ENCODE measurements at regions not wholly inside any gene's neighbourhood (a gene's known extent, or its start where the extent isn't known, plus 50 kb on each side); places are given as distances from the start of the nearest gene placed in this dataset.

DNA sequence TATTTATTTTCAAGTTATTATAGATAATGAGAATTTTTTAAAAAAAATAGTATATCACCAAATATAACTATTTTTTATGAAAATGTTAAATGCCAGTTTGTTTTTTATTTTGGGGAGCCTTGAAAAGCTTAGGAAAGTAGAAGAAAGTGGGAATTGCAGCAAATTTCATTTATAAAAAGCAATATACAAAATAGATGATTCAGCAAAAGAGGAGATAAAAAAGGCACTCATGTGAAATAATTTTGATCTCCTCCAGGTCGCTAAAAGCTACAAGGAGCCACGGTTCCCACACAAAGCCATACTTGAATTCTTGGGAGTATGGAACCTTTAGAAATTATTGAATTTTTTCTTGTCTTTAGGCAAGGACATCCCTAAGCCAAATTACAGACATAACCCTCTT lies 625.0 kb upstream of the SGO1 start:
- Histone ChIP-seq H3K18ac (ENCODE audit: extremely low read depth, low read length) (no peak overlapping the region), H4K20me1 (replicated peaks in 1 of 2; ENCODE audit: control insufficient read depth in 1 of 2, insufficient read depth in 2 of 2, low read length in 2 of 2) (no peaks in the 10 kb centered on the region), H2BK120ac (replicated peaks; ENCODE audit: low read depth, low read length) (no peak overlapping the region), H4K91ac (replicated peaks; ENCODE audit: insufficient read length, low read length) (no peak overlapping the region), H4K5ac (ENCODE audit: insufficient read length, low read depth, low read length) (no peak overlapping the region), H3K27me3 (replicated peaks in 1 of 4; ENCODE audit: control insufficient read depth in 3 of 4, extremely low read depth in 1 of 4, insufficient read depth in 3 of 4, low read length in 3 of 4) (no peaks in the 10 kb centered on the region), H3K9ac (replicated peaks in 1 of 4; ENCODE audit: extremely low read depth in 1 of 4, low read depth in 3 of 4, low read length in 3 of 4) (no peak overlapping the region), H3K4ac (replicated peaks; ENCODE audit: insufficient read length, low read depth, low read length) (no peak overlapping the region), H4K8ac (ENCODE audit: extremely low read depth, insufficient read depth, low read length) (no peak overlapping the region), H3K23me2 (ENCODE audit: low read depth, low read length) (no peaks in the 10 kb centered on the region; the same call in 1 of the 2 replicates), H3K4me2 (ENCODE audit: insufficient read depth in 1 of 2, low read depth in 2 of 2, low read length in 2 of 2) (no peak overlapping the region), H3K56ac (replicated peaks; ENCODE audit: insufficient read length, low read depth, low read length) (no peak overlapping the region), H3K4me3 (ENCODE audit: extremely low read depth in 1 of 4, insufficient read depth in 2 of 4, low read depth in 3 of 4, low read length in 4 of 4) (no peak overlapping the region), H2BK12ac (ENCODE audit: low read depth, low read length) (no peak overlapping the region), H3K79me1 (ENCODE audit: low read depth, low read length) (no peaks in the 10 kb centered on the region), H2AK5ac (ENCODE audit: low read depth, low read length) (no peak overlapping the region), H2AFZ (ENCODE audit: low read length) (no peak overlapping the region), H2BK20ac (ENCODE audit: low read length) (no peak overlapping the region), H3K36me3 (ENCODE audit: control insufficient read depth in 2 of 4, insufficient read depth in 4 of 4, low read length in 3 of 4) (no peaks in the 10 kb centered on the region), H2BK15ac (ENCODE audit: low read length) (no peak overlapping the region), H3K23ac (ENCODE audit: insufficient read length) (no peak overlapping the region), H2BK5ac (ENCODE audit: low read depth, low read length) (no peak overlapping the region), H3K4me1 (replicated peaks in 1 of 4; ENCODE audit: control insufficient read depth in 3 of 4, insufficient read depth in 4 of 4, low read length in 3 of 4) (no peaks in the 10 kb centered on the region), H3K79me2 (ENCODE audit: control insufficient read depth in 1 of 2, insufficient read depth in 2 of 2, low read length in 2 of 2) (no peaks in the 10 kb centered on the region), H3K14ac (ENCODE audit: insufficient read length) (no peak overlapping the region), H3K9me3 (ENCODE audit: insufficient read depth in 2 of 2, low read depth in 1 of 2, low read length in 1 of 2) (no peaks in the 10 kb centered on the region), H3K27ac (ENCODE audit: low read depth, low read length) (no peak overlapping the region)
- ChIA-PET CTCF (ENCODE audit: partially characterized antibody) (no interaction called here), POLR2A (ENCODE audit: partially characterized antibody) (no interaction called here)
- TF ChIP-seq RNF2 (IDR thresholded peaks at IDR 0.05; ENCODE audit: borderline replicate concordance, low read depth, low read length, missing control alignments, poor library complexity, severe bottlenecking) = no peak
- peak; percentile 42; the same call in 1 of the 2 replicates for TF ChIP-seq MAFK (IDR thresholded peaks at IDR 0.05; ENCODE audit: low read depth, low read length)
- 93% methylated on average over 2 of the region's 2 CpGs; no CpG with 5 or more reads in 1 of the 2 experiments for WGBS, 2 experiments (ENCODE audit: extremely low coverage in 1 of 2, insufficient coverage in 1 of 2, insufficient read length in 1 of 2, insufficient replicate concordance in 2 of 2, low coverage in 1 of 2, low lambda C conversion rate in 2 of 2, missing lambda C conversion rate in 1 of 2)
- no peak for FAIRE-seq
- no peak for DNase-seq (ENCODE audit: low read depth in 1 of 2, low spot score in 2 of 2)
